ENCODE measurements at regions not wholly inside any gene's neighbourhood (a gene's known extent, or its start where the extent isn't known, plus 50 kb on each side); places are given as distances from the start of the nearest gene placed in this dataset.

- TF ChIP-seq CTCF (IDR thresholded peaks at IDR 0.05) (no peak), POLR2A (IDR thresholded peaks at IDR 0.05) (no peak), POLR2AphosphoS5 (IDR thresholded peaks at IDR 0.05; ENCODE audit: insufficient read depth in 1 of 2, low read depth in 1 of 2) (no peak)
Measured at GRCh38 chr4:188989371-188989770, 850.1 kb downstream of the TRIML1 start.
